Activated naive CD8-positive, alpha-beta T cell treated with anti-CD3 and anti-CD28 coated beads, Interleukin-2, amount 10 ng/mL, durations not matched to agents 7 days and 5 days (primary cell): ENCODE measurements at regions not wholly inside any gene's neighbourhood (a gene's known extent, or its start where the extent isn't known, plus 50 kb on each side); places are given as distances from the start of the nearest gene placed in this dataset.
"Not testable (repeated sequence)": the region's sequence is repeated elsewhere in the genome, so short reads cannot be mapped to it uniquely, and the experiment has no call there.

Experiments used
- ATAC-seq: fragments of 150-1000 bp; cut with Tn5 transposase; one replicate; pipeline ENCODE4 v1.10.0; 2021; ENCODE audit warnings: low read depth, moderate library complexity
- POLR2A ChIA-PET: fragments of 350-600 bp; sonication (Branson Sonifier 250); formaldehyde crosslinking; loops from one replicate; lab custom pipeline; 2021; ENCODE audit warnings: antibody characterized with exemption; lab: Charles Lee
- DNase-seq: peaks from one replicate; pipeline ENCODE4 v3.0.0; 2021
- H3K27ac Mint-ChIP-seq: one replicate; pipeline ENCODE4 v1.8.0; 2022; ENCODE audit warnings: mild to moderate bottlenecking, mixed read lengths
- H3K27me3 Mint-ChIP-seq: one replicate; pipeline ENCODE4 v1.8.0; 2022; ENCODE audit warnings: mild to moderate bottlenecking, moderate library complexity, mixed read lengths
- H3K36me3 Mint-ChIP-seq: one replicate; pipeline ENCODE4 v1.8.0; 2021; ENCODE audit warnings: mild to moderate bottlenecking, mixed read lengths
- H3K4me1 Mint-ChIP-seq: one replicate; pipeline ENCODE4 v1.8.0; 2021; ENCODE audit warnings: mixed read lengths
- H3K4me3 Mint-ChIP-seq: one replicate; pipeline ENCODE4 v1.8.0; 2022; ENCODE audit warnings: mild to moderate bottlenecking, moderate library complexity, mixed read lengths
- H3K9me3 Mint-ChIP-seq: one replicate; pipeline ENCODE4 v1.8.0; 2021; ENCODE audit warnings: mixed read lengths

DNA sequence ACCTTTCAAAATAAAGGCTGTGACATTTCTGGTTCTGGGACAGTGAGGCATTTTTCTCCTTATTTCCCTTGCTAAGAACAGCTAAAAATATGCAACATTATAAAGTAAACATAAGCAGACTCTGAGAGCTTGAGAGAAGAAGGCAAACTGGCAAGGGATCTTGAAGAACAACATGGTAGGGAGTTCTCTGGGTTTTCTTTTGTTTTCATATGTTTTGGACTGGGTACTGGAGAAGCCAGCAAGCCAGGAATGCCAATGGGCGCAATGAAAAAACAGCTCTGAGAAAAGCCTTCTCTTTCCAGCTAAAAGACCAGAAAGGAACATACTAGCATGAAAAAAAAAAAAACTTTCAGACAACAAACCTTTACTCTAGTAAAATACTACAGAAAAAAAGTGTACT is 351.4 kb upstream of the HS6ST1 start:
- POLR2A ChIA-PET = no interaction called here
- no peak for ATAC-seq
- Mint-ChIP-seq H3K27me3 (peaks cover 25% of the 10 kb centered on the region), H3K4me1 (peaks cover 1% of the 10 kb centered on the region), H3K27ac (no peak overlapping the region), H3K9me3 (no peaks in the 10 kb centered on the region), H3K4me3 (no peak overlapping the region), H3K36me3 (no peaks in the 10 kb centered on the region)
- DNase-seq = no peak

- H3K4me3 Mint-ChIP-seq, H3K9me3 Mint-ChIP-seq, H3K4me1 Mint-ChIP-seq, H3K27ac Mint-ChIP-seq, ATAC-seq, DNase-seq, H3K36me3 Mint-ChIP-seq: not testable (repeated sequence)
- POLR2A ChIA-PET = interaction anchor here (0.9 kb wide), 1 partner anchor 19 kb away, joined by 3 read pairs; no protein-coding TSS in a partner anchor
- peaks cover 29% of the 10 kb centered on the region for H3K27me3 Mint-ChIP-seq
These were observed 353.5 kb upstream of the HS6ST1 start for GRCh38 chr2:128671981-128672757.

GRCh38 chr2:128679680-128680079 is 361.0 kb upstream of the HS6ST1 start:
- ATAC-seq, H3K4me3 Mint-ChIP-seq, H3K36me3 Mint-ChIP-seq, POLR2A ChIA-PET, H3K4me1 Mint-ChIP-seq, DNase-seq, H3K27ac Mint-ChIP-seq, H3K9me3 Mint-ChIP-seq: not testable (repeated sequence)
- peaks cover 35% of the 10 kb centered on the region for H3K27me3 Mint-ChIP-seq

- Mint-ChIP-seq H3K4me1 (peaks cover 12% of the 10 kb centered on the region), H3K27ac (no peak overlapping the region), H3K9me3 (no peaks in the 10 kb centered on the region), H3K36me3 (no peaks in the 10 kb centered on the region), H3K4me3 (no peak overlapping the region), H3K27me3 (peaks cover 31% of the 10 kb centered on the region)
- ATAC-seq (no peak), DNase-seq (no peak)
- POLR2A ChIA-PET = no interaction called here
These were observed 362.8 kb upstream of the HS6ST1 start for GRCh38 chr2:128681507-128681906.

DNA sequence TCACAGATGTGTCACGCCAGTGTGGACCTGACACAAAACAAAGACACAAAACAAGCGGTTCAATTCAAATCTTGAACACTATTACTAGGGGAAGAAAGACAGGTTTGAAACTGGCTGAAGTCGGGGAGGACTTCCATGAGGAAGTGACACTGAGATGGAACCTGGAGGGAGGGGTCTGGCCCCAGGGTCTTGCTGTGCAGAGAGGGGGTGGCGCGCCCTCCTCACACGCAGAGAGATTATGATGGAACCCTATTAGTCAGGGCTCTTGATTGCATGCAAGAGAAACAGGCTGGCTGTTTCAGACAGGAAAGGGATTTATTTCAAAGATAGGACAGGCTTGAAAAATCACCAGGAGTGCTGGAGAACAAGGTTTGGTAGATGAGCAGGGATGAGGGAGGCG is 363.6 kb upstream of the HS6ST1 start:
- H3K4me3 Mint-ChIP-seq = no peak overlapping the region
- peaks cover 14% of the 10 kb centered on the region for H3K4me1 Mint-ChIP-seq
- ATAC-seq (no peak), DNase-seq (no peak)
- no peaks in the 10 kb centered on the region for H3K36me3 Mint-ChIP-seq
- H3K9me3 Mint-ChIP-seq = no peaks in the 10 kb centered on the region
- POLR2A ChIA-PET = no interaction called here
- H3K27me3 Mint-ChIP-seq = peaks cover 29% of the 10 kb centered on the region
- H3K27ac Mint-ChIP-seq = no peak overlapping the region

DNA sequence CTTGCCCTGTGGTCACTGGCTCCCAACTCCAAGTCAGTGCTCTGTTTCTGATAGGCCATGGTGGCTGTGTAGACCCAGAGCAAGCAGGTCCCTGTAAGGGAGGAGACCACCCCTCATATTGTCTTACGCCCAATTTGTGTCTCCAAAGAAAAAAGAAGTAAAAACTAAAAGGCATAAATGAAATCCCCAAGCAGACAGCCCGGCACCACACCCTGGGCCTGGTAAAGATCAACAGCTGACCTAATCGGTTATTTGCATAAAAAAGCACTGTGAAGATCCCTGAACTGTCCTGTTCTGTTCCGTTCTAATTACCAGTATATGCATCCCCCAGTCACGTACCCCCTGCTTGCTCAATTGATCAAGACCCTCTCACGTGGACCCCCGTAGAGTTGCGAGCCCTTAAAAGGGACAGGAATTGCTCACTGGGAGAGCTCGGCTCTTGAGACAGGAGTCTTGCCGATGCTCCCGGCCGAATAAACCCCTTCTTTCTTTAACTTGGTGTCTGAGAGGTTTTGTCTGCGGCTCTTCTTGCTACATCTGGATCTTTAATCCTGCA is 364.1 kb upstream of the HS6ST1 start:
- no peak for DNase-seq
- H3K27ac Mint-ChIP-seq = no peak overlapping the region
- no peak overlapping the region for H3K4me3 Mint-ChIP-seq

DNA sequence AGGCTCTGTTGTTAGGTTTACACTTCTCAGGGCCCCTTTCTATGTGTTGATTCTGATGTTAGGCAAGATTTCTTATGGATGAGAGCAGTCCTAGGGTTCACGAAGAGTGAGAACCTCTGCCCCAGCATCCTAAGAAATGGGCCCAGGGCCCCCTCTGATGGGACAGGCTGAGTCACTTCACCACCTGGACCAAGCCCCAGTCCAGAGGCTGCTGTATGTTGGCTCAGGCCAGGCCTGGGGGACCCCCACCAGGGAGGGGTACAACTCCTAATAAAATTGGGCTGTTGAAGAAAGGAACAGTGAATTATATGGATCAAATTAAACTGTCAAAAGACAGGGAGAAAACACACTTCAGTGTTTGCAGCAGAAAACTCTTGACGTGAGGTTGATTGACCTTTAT is 365.9 kb upstream of the HS6ST1 start:
- ATAC-seq (no peak), DNase-seq (no peak)
- Mint-ChIP-seq H3K9me3 (no peaks in the 10 kb centered on the region), H3K36me3 (no peaks in the 10 kb centered on the region), H3K27me3 (peaks cover 25% of the 10 kb centered on the region), H3K4me1 (peaks cover 20% of the 10 kb centered on the region), H3K27ac (no peak overlapping the region), H3K4me3 (no peak overlapping the region)
- POLR2A ChIA-PET = no interaction called here

More for the DNA sequence above, 364.1 kb upstream of the HS6ST1 start:
- POLR2A ChIA-PET = no interaction called here
- no peaks in the 10 kb centered on the region for H3K36me3 Mint-ChIP-seq
- no peaks in the 10 kb centered on the region for H3K9me3 Mint-ChIP-seq
- peaks cover 29% of the 10 kb centered on the region for H3K27me3 Mint-ChIP-seq
- no peak for ATAC-seq
- H3K4me1 Mint-ChIP-seq = peaks cover 17% of the 10 kb centered on the region

DNA sequence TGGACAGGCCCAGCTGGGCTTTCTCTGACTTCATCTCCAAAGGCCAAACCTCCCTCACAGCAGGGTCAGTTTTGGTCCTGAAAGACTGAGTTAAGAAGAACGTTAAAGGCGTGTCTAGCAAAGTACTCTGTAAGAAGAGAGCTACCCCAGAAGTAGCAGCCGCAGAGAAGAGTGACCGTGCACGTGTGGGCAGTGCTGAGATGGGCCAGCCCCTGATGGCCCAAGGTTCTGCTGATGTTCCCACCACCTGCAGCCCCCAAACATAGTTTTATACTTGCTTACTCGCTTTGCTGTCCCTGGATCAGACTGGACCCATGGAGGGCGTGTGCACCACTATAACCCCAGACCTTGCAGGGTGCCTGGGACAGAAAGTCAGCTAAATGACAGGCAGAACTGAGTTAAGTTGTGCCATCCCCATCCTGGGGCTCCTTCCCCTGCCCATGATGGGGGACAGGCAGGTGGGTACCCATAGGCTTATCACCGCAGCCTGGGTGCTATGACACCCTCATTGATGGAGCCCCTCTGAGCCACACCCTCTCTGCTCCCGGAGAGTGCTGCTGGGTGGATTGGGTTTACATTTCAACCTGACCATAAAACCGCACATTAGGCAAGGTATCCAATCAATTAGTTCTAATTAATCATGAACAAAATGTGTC is 367.3 kb upstream of the HS6ST1 start:
- H3K9me3 Mint-ChIP-seq = no peaks in the 10 kb centered on the region
- no peaks in the 10 kb centered on the region for H3K36me3 Mint-ChIP-seq
- peaks cover 16% of the 10 kb centered on the region for H3K27me3 Mint-ChIP-seq
- H3K27ac Mint-ChIP-seq = peak overlapping the region; percentile 28
- H3K4me1 Mint-ChIP-seq = peaks cover 24% of the 10 kb centered on the region
- no peak for DNase-seq
- POLR2A ChIA-PET = interaction anchor here (0.9 kb wide), 1 partner anchor 131 kb away, joined by 3 read pairs; no protein-coding TSS in a partner anchor
- peak overlapping the region; percentile 20 for H3K4me3 Mint-ChIP-seq
- peak; percentile 49 for ATAC-seq

GRCh38 chr2:128686497-128686859 is 367.8 kb upstream of the HS6ST1 start:
- DNase-seq (no peak), ATAC-seq (peak; percentile 91)
- Mint-ChIP-seq H3K36me3 (no peaks in the 10 kb centered on the region), H3K9me3 (no peaks in the 10 kb centered on the region), H3K27ac (peak overlapping the region; percentile 28), H3K4me3 (peak overlapping the region; percentile 20), H3K4me1 (peaks cover 24% of the 10 kb centered on the region), H3K27me3 (peaks cover 11% of the 10 kb centered on the region)
- POLR2A ChIA-PET = interaction anchor here (0.9 kb wide), 1 partner anchor 132 kb away, joined by 3 read pairs; no protein-coding TSS in a partner anchor

- POLR2A ChIA-PET = interaction anchor here (0.9 kb wide), 2 partner anchors 105 to 132 kb away, joined by 3 read pairs; no protein-coding TSS in a partner anchor
- H3K36me3 Mint-ChIP-seq = no peaks in the 10 kb centered on the region
- peak overlapping the region; percentile 20 for H3K4me3 Mint-ChIP-seq
- no peak for ATAC-seq
- H3K27ac Mint-ChIP-seq = peak overlapping the region; percentile 28
- DNase-seq = no peak
- H3K9me3 Mint-ChIP-seq = no peaks in the 10 kb centered on the region
- peaks cover 14% of the 10 kb centered on the region for H3K27me3 Mint-ChIP-seq
- peaks cover 24% of the 10 kb centered on the region for H3K4me1 Mint-ChIP-seq
These were observed 368.4 kb upstream of the HS6ST1 start for GRCh38 chr2:128686881-128687555.

GRCh38 chr2:128687565-128687964 is 368.9 kb upstream of the HS6ST1 start:
- no peak for DNase-seq
- POLR2A ChIA-PET = interaction anchor here (0.9 kb wide), 1 partner anchor 106 kb away, joined by 3 read pairs; no protein-coding TSS in a partner anchor
- peaks cover 24% of the 10 kb centered on the region for H3K4me1 Mint-ChIP-seq
- no peak for ATAC-seq
- H3K27me3 Mint-ChIP-seq = peaks cover 10% of the 10 kb centered on the region
- no peak overlapping the region for H3K4me3 Mint-ChIP-seq
- H3K27ac Mint-ChIP-seq = peak overlapping the region; percentile 28
- no peaks in the 10 kb centered on the region for H3K9me3 Mint-ChIP-seq
- no peaks in the 10 kb centered on the region for H3K36me3 Mint-ChIP-seq

GRCh38 chr2:128689971-128690370 is 371.3 kb upstream of the HS6ST1 start:
- H3K9me3 Mint-ChIP-seq = no peaks in the 10 kb centered on the region
- ATAC-seq = no peak
- POLR2A ChIA-PET = no interaction called here
- peaks cover 5% of the 10 kb centered on the region for H3K27me3 Mint-ChIP-seq
- H3K27ac Mint-ChIP-seq = peak overlapping the region; percentile 59
- DNase-seq = no peak
- peak overlapping the region; percentile 23 for H3K4me3 Mint-ChIP-seq
- no peaks in the 10 kb centered on the region for H3K36me3 Mint-ChIP-seq
- peaks cover 23% of the 10 kb centered on the region for H3K4me1 Mint-ChIP-seq

GRCh38 chr2:128690431-128690830 is 371.8 kb upstream of the HS6ST1 start:
- Mint-ChIP-seq H3K4me3 (no peak overlapping the region), H3K9me3 (no peaks in the 10 kb centered on the region), H3K27me3 (peaks cover 5% of the 10 kb centered on the region), H3K36me3 (no peaks in the 10 kb centered on the region), H3K27ac (no peak overlapping the region), H3K4me1 (peaks cover 18% of the 10 kb centered on the region)
- no peak for DNase-seq
- POLR2A ChIA-PET = no interaction called here
- ATAC-seq = no peak
